ENCODE measurements at regions not wholly inside any gene's neighbourhood (a gene's known extent, or its start where the extent isn't known, plus 50 kb on each side); places are given as distances from the start of the nearest gene placed in this dataset.
A peak's percentile ranks its signal among the peaks of the same experiment; 100 is the strongest.

GRCh38 chr14:99330316-99331240 lies 58.6 kb upstream of the BCL11B start:
- no TSS peak for BruUV-seq (replicated peaks)
- Histone ChIP-seq H3K9me3 (ENCODE audit: low read length) (no peaks in the 10 kb centered on the region), H3K27me3 (ENCODE audit: control insufficient read depth in 1 of 2, insufficient read depth in 2 of 2, low read length in 2 of 2) (peaks cover 0 to 8% of the 10 kb centered on the region in 2 experiments; a peak in 2 of 5 replicates), H4K20me1 (ENCODE audit: insufficient read depth, low read length) (no peaks in the 10 kb centered on the region), H3K4me2 (ENCODE audit: low read depth, low read length) (peak overlapping the region; percentile 18; the same call in 1 of the 2 replicates), H2AFZ (ENCODE audit: low read length) (no peak overlapping the region), H3K9ac (ENCODE audit: insufficient read depth, low read depth, low read length) (no peak overlapping the region), H3K79me2 (ENCODE audit: insufficient read depth, low read length) (no peaks in the 10 kb centered on the region), H3K27ac (ENCODE audit: extremely low read length, insufficient read depth, low read length) (no peak overlapping the region), H3K36me3 (replicated peaks in 1 of 2; ENCODE audit: control insufficient read depth in 1 of 2, insufficient read depth in 2 of 2, low read length in 2 of 2) (no peaks in the 10 kb centered on the region), H3K4me1 (ENCODE audit: insufficient read depth, low read length) (peaks cover 39% of the 10 kb centered on the region), H3K4me3 (replicated peaks in 1 of 3; ENCODE audit: insufficient read depth in 1 of 3, low read depth in 2 of 3, low read length in 3 of 3) (no peak overlapping the region)
- TF ChIP-seq HINFP (CRISPR knock-in tag; IDR thresholded peaks at IDR 0.05; ENCODE audit: low read depth) = no peak
- no peak for TF ChIP-seq LBX2 (CRISPR knock-in tag; IDR thresholded peaks at IDR 0.05; ENCODE audit: borderline replicate concordance)
- TF ChIP-seq, protein P1, sequence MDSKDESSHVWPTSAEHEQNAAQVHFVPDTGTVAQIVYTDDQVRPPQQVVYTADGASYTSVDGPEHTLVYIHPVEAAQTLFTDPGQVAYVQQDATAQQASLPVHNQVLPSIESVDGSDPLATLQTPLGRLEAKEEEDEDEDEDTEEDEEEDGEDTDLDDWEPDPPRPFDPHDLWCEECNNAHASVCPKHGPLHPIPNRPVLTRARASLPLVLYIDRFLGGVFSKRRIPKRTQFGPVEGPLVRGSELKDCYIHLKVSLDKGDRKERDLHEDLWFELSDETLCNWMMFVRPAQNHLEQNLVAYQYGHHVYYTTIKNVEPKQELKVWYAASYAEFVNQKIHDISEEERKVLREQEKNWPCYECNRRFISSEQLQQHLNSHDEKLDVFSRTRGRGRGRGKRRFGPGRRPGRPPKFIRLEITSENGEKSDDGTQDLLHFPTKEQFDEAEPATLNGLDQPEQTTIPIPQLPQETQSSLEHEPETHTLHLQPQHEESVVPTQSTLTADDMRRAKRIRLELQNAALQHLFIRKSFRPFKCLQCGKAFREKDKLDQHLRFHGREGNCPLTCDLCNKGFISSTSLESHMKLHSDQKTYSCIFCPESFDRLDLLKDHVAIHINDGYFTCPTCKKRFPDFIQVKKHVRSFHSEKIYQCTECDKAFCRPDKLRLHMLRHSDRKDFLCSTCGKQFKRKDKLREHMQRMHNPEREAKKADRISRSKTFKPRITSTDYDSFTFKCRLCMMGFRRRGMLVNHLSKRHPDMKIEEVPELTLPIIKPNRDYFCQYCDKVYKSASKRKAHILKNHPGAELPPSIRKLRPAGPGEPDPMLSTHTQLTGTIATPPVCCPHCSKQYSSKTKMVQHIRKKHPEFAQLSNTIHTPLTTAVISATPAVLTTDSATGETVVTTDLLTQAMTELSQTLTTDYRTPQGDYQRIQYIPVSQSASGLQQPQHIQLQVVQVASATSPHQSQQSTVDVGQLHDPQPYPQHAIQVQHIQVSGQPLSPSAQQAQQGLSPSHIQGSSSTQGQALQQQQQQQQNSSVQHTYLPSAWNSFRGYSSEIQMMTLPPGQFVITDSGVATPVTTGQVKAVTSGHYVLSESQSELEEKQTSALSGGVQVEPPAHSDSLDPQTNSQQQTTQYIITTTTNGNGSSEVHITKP (CRISPR knock-in tag; IDR thresholded peaks at IDR 0.05; ENCODE audit: low read depth) = no peak
- TF ChIP-seq ZBTB25 (CRISPR knock-in tag; IDR thresholded peaks at IDR 0.05) = no peak
- no peak for TF ChIP-seq HNF1B (CRISPR knock-in tag; IDR thresholded peaks at IDR 0.05)
- TF ChIP-seq ZBTB49 (CRISPR knock-in tag; IDR thresholded peaks at IDR 0.05; ENCODE audit: borderline replicate concordance) = no peak
- TF ChIP-seq CENPX (CRISPR knock-in tag; IDR thresholded peaks at IDR 0.05) = no peak
- TF ChIP-seq THAP11 (CRISPR knock-in tag; IDR thresholded peaks at IDR 0.05) = no peak
- no peak for TF ChIP-seq FLYWCH1 (CRISPR knock-in tag; IDR thresholded peaks at IDR 0.05)
- no peak for TF ChIP-seq ZMYM4 (CRISPR knock-in tag; IDR thresholded peaks at IDR 0.05)
- no peak for TF ChIP-seq SETDB1 (CRISPR knock-in tag; IDR thresholded peaks at IDR 0.05; ENCODE audit: borderline replicate concordance)
- ChIA-PET POLR2A (no interaction called here), CTCF (ENCODE audit: low intra/inter-chr PET ratio, low total read pairs) (no interaction called here)
- in situ Hi-C loops (cut with HindIII; ENCODE audit: extremely low pct_ligation_motif_present, low pct_unique_long_range_greater_than_20kb) = no loop called here
- intact Hi-C loops (cut with micrococcal nuclease; ENCODE audit: unreplicated experiment) = no loop called here
- WGBS (ENCODE audit: low lambda C conversion rate) = 48% methylated on average over 12 of the region's 17 CpGs
- DNase-seq (ENCODE audit: low spot score) (no peak), FAIRE-seq (no peak), ATAC-seq (no peak; the same call in 2 of the 3 replicates)

Data from HepG2 (cell line).